Renal cortex interstitium (tissue), 11 donors: ENCODE measurements at regions not wholly inside any gene's neighbourhood (a gene's known extent, or its start where the extent isn't known, plus 50 kb on each side); places are given as distances from the start of the nearest gene placed in this dataset.
A peak's percentile ranks its signal among the peaks of the same experiment; 100 is the strongest.

Source experiments
- DNase-seq, 11 donors: peaks; one replicate each; pipeline ENCODE4 v3.0.0-alpha.2; 2013; ENCODE audit warnings: low read depth in 9 of 11, low spot score in 4 of 11; ENCODE audit errors: extremely low read depth in 1 of 11

DNA sequence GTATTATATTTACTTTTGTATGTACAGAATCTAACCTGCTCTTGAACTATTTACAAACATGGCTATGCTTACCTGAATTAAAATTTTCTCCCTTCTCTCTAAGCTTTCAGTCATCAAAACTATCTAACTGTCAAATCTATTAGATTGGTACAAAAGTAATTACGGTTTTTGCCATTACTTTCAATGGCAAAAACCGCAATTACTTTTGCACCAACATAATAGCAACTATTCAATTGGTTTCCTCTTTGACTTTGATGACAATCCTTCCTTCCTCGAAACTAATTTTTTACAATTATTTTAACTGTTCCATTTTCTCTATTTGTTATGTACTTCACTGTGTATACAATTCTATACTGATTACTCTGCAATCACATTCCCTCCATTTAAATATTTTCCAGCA is 1019.4 kb upstream of the CDH2 start:
- DNase-seq = no peak

DNA sequence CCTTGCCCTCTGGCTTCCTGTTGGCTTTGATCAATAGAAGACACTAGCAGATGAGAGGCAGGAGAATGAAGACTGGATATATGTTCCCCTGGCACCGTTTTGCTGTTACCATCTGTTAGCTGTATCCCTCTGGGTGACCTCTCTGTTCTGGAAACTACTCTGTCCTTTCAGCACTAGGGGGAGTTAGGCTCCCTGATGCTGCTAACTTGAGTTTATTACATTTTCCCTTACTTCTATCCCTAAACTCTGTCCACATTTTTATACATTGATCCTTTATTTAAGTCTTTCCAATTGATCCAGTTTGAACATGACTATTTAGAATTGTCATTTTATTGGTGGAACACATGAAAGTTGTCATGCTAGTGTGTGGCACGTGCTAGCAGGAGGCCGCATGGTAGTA is 1014.3 kb upstream of the CDH2 start:
- no peak for DNase-seq

GRCh38 chr18:29188760-29189159 is 1011.8 kb upstream of the CDH2 start:
- no peak for DNase-seq

- no peak for DNase-seq
Observed at GRCh38 chr18:29185801-29186200, 1008.9 kb upstream of the CDH2 start.

- no peak for DNase-seq
Observed at GRCh38 chr18:29184654-29185053, 1007.7 kb upstream of the CDH2 start.

DNA sequence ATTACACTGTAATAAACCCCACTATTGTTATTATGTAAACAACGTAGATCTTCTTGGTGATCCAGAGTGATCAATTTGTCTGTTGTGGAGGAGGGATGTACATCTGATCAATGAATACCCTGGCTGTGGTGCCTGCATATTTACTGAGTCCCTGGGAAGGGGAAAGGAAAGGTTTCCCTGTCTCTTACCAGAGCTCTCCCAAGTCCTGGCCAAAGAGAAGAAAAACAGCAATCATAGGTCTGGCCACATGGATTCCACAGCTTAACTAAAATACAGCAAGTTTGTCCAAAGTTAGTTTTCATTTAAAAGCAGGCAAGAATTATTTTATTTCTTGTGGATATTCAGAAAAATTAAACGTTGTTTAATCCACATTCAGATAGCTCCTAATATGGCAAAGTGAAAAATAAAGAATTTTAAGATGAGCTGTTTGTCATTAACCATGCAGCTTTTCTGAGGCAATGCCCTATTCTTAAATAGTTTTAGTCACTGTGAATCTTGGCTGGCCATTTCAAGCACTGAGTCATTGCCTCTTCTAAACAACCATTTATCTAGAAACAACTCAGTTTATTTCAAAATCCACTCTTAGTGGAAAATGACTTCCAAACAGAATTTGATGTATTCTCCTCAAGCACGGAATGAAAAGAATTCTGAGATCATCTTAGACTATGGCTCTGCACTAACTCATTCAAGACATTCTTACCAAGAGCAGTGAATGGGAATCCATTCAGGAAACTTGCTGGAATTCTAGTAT is 1004.4 kb upstream of the CDH2 start:
- DNase-seq = no peak

DNA sequence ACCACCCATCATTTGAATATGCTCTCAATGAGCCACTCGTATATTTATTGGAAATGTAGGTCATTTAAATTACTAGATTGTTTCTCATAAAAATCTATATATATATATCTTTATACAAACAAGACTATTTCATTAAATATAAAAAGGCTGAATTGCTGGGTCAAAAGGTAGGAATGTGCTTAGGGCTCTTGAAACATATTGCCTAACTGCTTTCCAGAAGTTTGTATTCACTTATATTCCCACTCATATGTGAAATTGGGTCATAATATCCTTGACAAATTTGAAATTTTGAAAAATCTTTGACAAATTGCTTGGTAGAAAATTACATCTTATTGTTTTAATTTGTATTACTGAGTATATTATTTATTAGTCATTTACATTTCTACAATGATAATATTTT is 999.8 kb upstream of the CDH2 start:
- DNase-seq = no peak

- no peak for DNase-seq
Observed at GRCh38 chr18:29174891-29175290, 998.0 kb upstream of the CDH2 start.

GRCh38 chr18:29172756-29173067 is 995.8 kb upstream of the CDH2 start:
- no peak for DNase-seq

DNA sequence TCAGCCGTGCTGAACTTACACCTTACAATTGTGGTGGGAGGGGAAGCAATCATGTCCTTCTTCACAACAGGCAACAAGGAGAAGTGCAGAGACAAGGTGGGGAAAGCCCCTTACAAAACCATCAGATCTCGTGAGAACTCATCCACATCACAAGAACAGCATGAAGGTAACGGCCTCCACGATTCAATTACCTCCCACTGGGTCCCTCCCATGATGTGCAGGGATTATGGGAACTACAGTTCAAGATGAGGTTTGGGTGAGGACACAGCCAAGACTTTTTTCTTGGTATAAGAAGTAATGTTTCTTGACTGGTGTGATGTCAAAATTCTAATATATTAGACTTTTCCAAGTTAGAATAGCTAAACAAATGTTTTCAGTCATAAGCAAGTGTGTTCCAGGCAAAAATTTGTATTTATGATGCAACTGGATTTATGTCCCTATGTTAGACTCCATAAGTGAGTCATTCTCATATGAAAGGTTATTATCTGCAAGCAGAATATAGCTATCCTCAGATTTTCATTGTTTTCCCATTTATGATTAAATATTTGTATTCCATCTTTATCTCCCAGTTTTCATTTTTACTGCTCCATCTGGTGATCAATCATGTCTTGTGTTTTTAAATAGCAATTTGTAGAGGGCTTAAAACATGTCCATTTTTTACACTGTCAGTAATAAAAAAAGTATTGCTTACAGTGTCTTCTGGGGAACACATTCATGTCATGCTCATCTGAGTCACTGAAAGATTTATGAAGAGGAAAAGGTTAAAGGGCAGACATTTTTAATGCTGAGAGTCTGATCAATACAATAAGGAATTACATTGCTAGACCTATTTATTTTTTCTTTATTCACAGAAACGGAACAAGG is 995.2 kb upstream of the CDH2 start:
- DNase-seq = no peak

DNA sequence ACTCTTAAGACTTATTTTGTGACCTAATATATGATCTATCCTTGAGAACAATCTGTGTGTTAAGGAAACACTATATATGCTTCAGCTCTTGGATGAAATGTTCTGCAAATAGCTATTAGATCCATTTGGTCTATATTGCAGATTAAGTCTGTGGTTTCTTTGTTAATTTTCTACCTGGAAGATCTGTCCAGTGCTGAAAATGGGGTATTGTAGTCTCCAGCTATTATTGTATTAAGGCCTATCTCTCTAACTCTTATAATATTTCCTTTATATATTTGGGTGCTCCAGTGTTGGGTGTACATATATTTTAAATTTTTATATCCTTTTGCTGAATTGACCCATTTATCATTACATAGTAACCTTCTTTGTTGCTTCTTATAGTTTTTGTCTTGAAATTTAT is 992.7 kb upstream of the CDH2 start:
- no peak for DNase-seq

- DNase-seq = no peak
Observed at GRCh38 chr18:29164993-29165599, 988.2 kb upstream of the CDH2 start.

DNA sequence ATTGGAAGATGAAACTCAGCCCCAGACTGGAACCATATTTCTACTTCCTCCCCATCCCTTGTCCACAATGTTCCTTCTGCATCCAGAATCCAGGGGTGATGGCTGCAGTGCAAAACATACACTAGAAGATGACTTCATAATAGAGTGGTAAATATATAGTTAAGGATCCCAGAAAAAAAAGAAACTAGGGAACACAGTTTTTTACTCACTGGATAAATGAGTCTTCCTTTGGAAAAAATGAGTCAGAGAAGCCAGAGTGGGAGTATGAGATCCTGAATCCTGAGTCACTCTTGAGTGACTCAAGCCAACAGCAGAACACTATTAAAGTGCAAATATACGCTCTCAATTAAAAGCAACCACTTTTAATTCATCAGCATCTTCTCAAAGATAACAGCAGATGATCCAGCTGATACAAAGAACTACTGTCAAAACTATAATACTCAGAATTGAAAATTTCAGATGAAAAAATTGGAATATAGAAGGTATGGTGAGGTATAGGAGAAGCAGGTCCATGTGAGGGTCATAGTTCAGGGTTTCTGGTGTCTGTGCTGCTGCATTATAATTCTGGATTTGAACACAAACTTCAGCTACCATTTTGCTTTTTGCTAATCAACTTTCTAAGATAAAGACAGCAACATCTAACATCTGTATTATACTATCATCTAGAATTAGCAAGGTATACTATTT is 987.2 kb upstream of the CDH2 start:
- no peak for DNase-seq

DNA sequence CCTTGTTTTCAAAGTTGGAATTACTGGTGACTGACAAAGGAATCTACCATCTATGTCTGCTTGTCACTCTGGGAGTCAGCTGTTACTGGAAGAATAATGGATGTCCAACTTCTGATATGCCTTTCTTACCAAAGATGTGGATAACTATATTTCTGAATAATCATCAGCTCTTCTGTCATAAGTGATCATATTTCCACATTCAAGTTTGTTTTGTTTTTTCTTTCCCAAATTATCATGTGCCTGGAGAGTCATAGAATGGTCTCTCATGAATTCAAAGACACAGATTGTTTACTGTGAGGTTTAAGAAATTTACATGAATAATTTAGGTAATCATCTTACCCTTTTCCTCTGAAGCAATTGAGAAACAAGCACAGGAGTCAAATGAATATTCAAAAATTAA is 986.7 kb upstream of the CDH2 start:
- no peak for DNase-seq

DNA sequence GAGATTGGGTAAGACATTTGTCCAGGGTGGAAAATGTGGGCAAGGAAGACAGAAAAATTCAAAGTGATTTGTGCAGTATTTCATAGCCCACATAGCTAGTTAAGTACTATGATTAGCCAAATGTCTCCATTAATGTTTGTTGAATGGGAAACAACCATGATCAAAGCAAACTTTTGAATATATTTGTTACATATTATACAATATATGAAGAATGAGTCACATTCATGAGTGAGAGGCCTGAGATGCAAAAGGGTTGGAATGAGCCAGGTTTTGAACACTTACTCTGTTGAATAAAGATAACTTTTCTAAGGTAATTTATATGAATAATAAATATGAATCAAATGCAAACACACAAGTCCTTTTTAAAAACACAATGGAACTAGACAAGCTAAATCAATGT is 984.5 kb upstream of the CDH2 start:
- DNase-seq = no peak

GRCh38 chr18:29160170-29160569 is 983.2 kb upstream of the CDH2 start:
- DNase-seq = peak in 4 of 11 donors; percentile 2 to 17 (median 12)

DNA sequence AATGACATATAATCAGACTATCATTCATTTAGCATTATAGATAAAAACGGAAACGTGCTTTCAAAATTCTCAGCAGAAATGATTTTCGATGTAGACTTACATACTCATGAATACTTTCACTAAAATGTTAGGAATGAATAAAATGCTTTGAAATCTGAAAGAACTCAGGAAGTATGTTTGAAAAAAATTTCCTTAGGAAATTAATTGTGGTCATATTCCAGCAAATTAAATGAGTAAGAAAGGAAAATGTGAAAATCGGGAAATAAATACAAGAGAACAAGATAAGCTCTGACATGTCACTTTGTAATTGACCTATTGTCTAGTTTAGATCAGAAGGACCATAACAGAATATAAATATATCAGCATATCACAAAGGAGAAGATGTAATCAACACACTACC is 981.0 kb upstream of the CDH2 start:
- no peak for DNase-seq

GRCh38 chr18:29157057-29157780 is 980.3 kb upstream of the CDH2 start:
- DNase-seq = no peak

DNA sequence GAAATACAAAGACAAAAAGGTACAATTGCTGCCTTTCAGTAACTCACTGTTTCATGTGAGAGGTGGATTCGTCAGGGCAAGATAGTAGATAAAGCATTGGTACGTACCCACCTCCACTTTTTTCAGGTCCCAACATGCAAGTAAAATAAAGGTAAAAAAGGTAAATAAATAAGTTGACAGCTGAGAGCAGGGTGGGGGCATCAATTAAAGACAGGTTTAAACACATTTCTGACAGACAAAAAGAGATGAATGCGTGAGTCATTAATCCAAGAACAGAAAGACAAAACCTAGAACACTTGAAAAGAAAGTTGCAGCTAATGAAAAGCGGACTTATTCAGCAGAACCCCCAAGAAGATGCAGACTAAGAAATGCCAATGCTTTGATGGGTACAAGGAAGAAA is 979.6 kb upstream of the CDH2 start:
- DNase-seq = no peak
